SK-N-SH (cell line): ENCODE measurements at regions not wholly inside any gene's neighbourhood (a gene's known extent, or its start where the extent isn't known, plus 50 kb on each side); places are given as distances from the start of the nearest gene placed in this dataset.

ENCODE experiments used
- CTCF ChIA-PET: fragments of 300-600, 350-600 bp; formaldehyde crosslinking; extraction: SDS; loops from one replicate; lab custom pipeline; 2021; lab: Yijun Ruan, JAX
- POLR2A ChIA-PET: fragments of 350-600 bp; sonication (Branson Sonifier 250); formaldehyde crosslinking; extraction: SDS; loops from one replicate; lab custom pipeline; 2020; ENCODE audit warnings: antibody characterized with exemption, inconsistent platforms; lab: Yijun Ruan, JAX
- DNase-seq: peaks from one replicate; pipeline ENCODE4 v3.0.0; 2012
- H2AFZ ChIP-seq: fragments of 200-600 bp; sonication (generic); 2 replicates; pipeline ENCODE4 v1.8.1; 2016; ENCODE audit warnings: antibody characterized with exemption, mild to moderate bottlenecking, low read depth
- H3F3A ChIP-seq: fragments of 200-600 bp; sonication (generic); replicated peaks from 2 replicates; pipeline ENCODE3; 2016; ENCODE audit warnings: antibody characterized with exemption, mild to moderate bottlenecking; ENCODE audit not compliant: insufficient read depth
- H3K27ac ChIP-seq, 2 experiments: fragments of 200-500 bp in 1 of 2; fragments of 200-600 bp in 1 of 2; sonication (Bioruptor generic) in 1 of 2; sonication (generic), shearing (Covaris generic) in 1 of 2; 2 replicates each; pipeline versions ENCODE4 v1.5.1 to v1.6.1; 2014 to 2016; ENCODE audit warnings: low read depth in 2 of 2, inconsistent platforms in 1 of 2, low read length in 1 of 2, mild to moderate bottlenecking in 1 of 2, mixed read lengths in 1 of 2
- H3K27me3 ChIP-seq: fragments of 200-600 bp; sonication (generic), shearing (Covaris generic); 2 replicates; pipeline ENCODE4 v1.6.1; 2016; ENCODE audit warnings: mixed run types; ENCODE audit not compliant: insufficient read depth
- H3K36me3 ChIP-seq, 2 experiments: fragments of 200-500 bp in 1 of 2; fragments of 200-600 bp in 1 of 2; sonication (Bioruptor generic) in 1 of 2; sonication (generic) in 1 of 2; replicated peaks in 1 of 2; 2 replicates each; pipeline versions ENCODE3 to v1.5.1; 2014 to 2016; ENCODE audit warnings: low read length in 1 of 2, mild to moderate bottlenecking in 1 of 2; ENCODE audit not compliant: insufficient read depth in 2 of 2, control insufficient read depth in 1 of 2
- H3K4me1 ChIP-seq, 2 experiments: fragments of 200-500 bp in 1 of 2; fragments of 200-600 bp in 1 of 2; sonication (Bioruptor generic) in 1 of 2; sonication (generic), shearing (Covaris generic) in 1 of 2; 2 replicates each; pipeline versions ENCODE4 v1.5.1 to v1.6.1; 2014 to 2016; ENCODE audit warnings: low read depth in 1 of 2, low read length in 1 of 2, mixed run types in 1 of 2; ENCODE audit not compliant: insufficient read depth in 2 of 2, control insufficient read depth in 1 of 2
- H3K4me2 ChIP-seq: fragments of 200-600 bp; sonication (generic), shearing (Covaris generic); 2 replicates; pipeline ENCODE4 v1.6.1; 2017; ENCODE audit warnings: mixed run types
- H3K4me3 ChIP-seq, 2 experiments: fragments of 200-500 bp in 1 of 2; fragments of 200-600 bp in 1 of 2; sonication (Bioruptor generic) in 1 of 2; sonication (generic), shearing (Covaris generic) in 1 of 2; 2 replicates each; pipeline versions ENCODE4 v1.5.1 to v1.8.1; 2014 to 2016; ENCODE audit warnings: low read depth in 2 of 2, inconsistent platforms in 1 of 2, low read length in 1 of 2, mild to moderate bottlenecking in 1 of 2, mixed read lengths in 1 of 2, moderate library complexity in 1 of 2
- H3K79me2 ChIP-seq: fragments of 200-600 bp; sonication (generic); 2 replicates; pipeline ENCODE4 v1.8.1; 2017; ENCODE audit warnings: mild to moderate bottlenecking; ENCODE audit not compliant: insufficient read depth
- H3K9ac ChIP-seq: fragments of 200-600 bp; sonication (generic); 2 replicates; pipeline ENCODE4 v1.6.1; 2017; ENCODE audit warnings: mixed run types
- H3K9me2 ChIP-seq: fragments of 200-600 bp; sonication (generic); 2 replicates; pipeline ENCODE4 v1.6.1; 2017; ENCODE audit warnings: mixed run types
- H3K9me3 ChIP-seq: fragments of 200-600 bp; sonication (generic); 2 replicates; pipeline ENCODE4 v1.6.1; 2017; ENCODE audit warnings: mixed run types, mild to moderate bottlenecking, moderate library complexity
- H4K20me1 ChIP-seq: fragments of 200-600 bp; sonication (generic); 2 replicates; pipeline ENCODE4 v1.6.1; 2017; ENCODE audit warnings: mild to moderate bottlenecking, mixed run types; ENCODE audit not compliant: insufficient read depth
- CHD2 ChIP-seq: fragments of 150-350 bp; IDR thresholded peaks from 2 replicates; pipeline ENCODE4 v1.6.1; 2018; ENCODE audit warnings: low read length; ENCODE audit not compliant: partially characterized antibody
- ELF1 ChIP-seq: IDR thresholded peaks from 2 replicates; pipeline ENCODE4 v1.4.0; 2012
- EP300 ChIP-seq, 2 experiments: IDR thresholded peaks; 2 replicates each; pipeline versions ENCODE4 v1.4.0 to v1.6.1; 2012; ENCODE audit warnings: borderline replicate concordance in 1 of 2, low read depth in 1 of 2, low read length in 1 of 2
- FOSL2 ChIP-seq: IDR thresholded peaks from 2 replicates; pipeline ENCODE4 v1.4.0; 2012; ENCODE audit warnings: low read depth, mild to moderate bottlenecking, moderate library complexity, borderline replicate concordance
- FOXJ3 ChIP-seq: sonication (generic); formaldehyde crosslinking; IDR thresholded peaks from 2 replicates; pipeline ENCODE4 v1.5.1; 2020; ENCODE audit warnings: mild to moderate bottlenecking, missing genetic modification reagents
- GABPA ChIP-seq: IDR thresholded peaks from 2 replicates; pipeline ENCODE4 v1.4.0; 2012; ENCODE audit warnings: low read depth, mild to moderate bottlenecking
- JUND ChIP-seq: IDR thresholded peaks from 2 replicates; pipeline ENCODE4 v1.4.0; 2012
- MEF2A ChIP-seq: IDR thresholded peaks from 2 replicates; pipeline ENCODE4 v1.4.0; 2012; ENCODE audit warnings: low read depth, borderline replicate concordance
- NRF1 ChIP-seq: IDR thresholded peaks from 2 replicates; pipeline ENCODE4 v1.6.1; 2012; ENCODE audit warnings: low read depth, mild to moderate bottlenecking, low read length
- POLR2AphosphoS5 ChIP-seq: IDR thresholded peaks from 2 replicates; pipeline ENCODE4 v1.6.1; 2012; ENCODE audit warnings: low read depth, low read length
- RAD21 ChIP-seq: IDR thresholded peaks from 2 replicates; pipeline ENCODE4 v1.6.1; 2012; ENCODE audit warnings: mild to moderate bottlenecking, low read length
- RFX5 ChIP-seq: IDR thresholded peaks from 2 replicates; pipeline ENCODE4 v1.6.1; 2012; ENCODE audit warnings: mild to moderate bottlenecking, improper control_type of control experiment, low read length
- RXRA ChIP-seq: IDR thresholded peaks from 2 replicates; pipeline ENCODE4 v1.4.0; 2012; ENCODE audit warnings: low read depth, mild to moderate bottlenecking, borderline replicate concordance
- SMC3 ChIP-seq: IDR thresholded peaks from 2 replicates; pipeline ENCODE4 v1.6.1; 2012; ENCODE audit warnings: low read depth, low read length, improper control_type of control experiment
- YY1 ChIP-seq: IDR thresholded peaks from 2 replicates; pipeline ENCODE4 v1.4.0; 2012; ENCODE audit warnings: low read depth, mild to moderate bottlenecking
- ZBTB33 ChIP-seq: IDR thresholded peaks from 2 replicates; pipeline ENCODE4 v1.4.0; 2012; ENCODE audit warnings: low read depth, borderline replicate concordance
- WGBS: methylation state at CpG from one replicate; pipeline ENCODE4 v1.1.6; 2017; ENCODE audit warnings: low lambda C conversion rate; 5-methylcytosine and 5-hydroxymethylcytosine counted together
- TF ChIP-seq, protein P1 (sequence below): IDR thresholded peaks from 2 replicates; pipeline ENCODE4 v1.6.1; 2012; ENCODE audit warnings: mild to moderate bottlenecking, low read depth, low read length, moderate library complexity

DNA sequence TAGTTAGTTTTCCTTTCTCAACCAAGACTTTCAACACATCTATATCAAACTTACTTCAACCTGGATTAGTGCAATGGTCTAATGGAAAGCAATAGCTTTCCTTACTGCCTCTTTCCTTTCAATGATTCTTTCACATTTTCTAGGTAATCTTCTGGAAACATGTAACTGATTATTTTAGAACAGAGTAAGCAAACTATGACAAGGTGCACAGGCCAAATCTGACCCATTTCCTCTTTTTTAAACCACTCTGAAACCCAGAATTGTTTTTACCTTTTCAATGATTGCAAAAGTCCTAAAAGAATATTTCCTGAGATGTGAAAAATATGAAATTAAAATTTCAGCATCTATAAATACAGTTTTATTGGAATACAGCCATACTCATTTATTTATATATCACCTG is 81.6 kb upstream of the TMTC2 start (continued):
- TF ChIP-seq NRF1 = no peak
- no peak for TF ChIP-seq EP300 (IDR thresholded peaks at IDR 0.05; ENCODE audit: borderline replicate concordance in 1 of 2, low read depth in 1 of 2, low read length in 1 of 2)
- no peak for TF ChIP-seq RAD21
- TF ChIP-seq FOXJ3 = no peak

- Histone ChIP-seq H3K27me3 (no peaks in the 10 kb centered on the region), H2AFZ (no peak overlapping the region), H3K4me2 (no peak overlapping the region)
- no peak for DNase-seq
- no peak for TF ChIP-seq RXRA
- TF ChIP-seq ELF1 = no peak
- no peak for TF ChIP-seq MEF2A
- no peak for TF ChIP-seq POLR2AphosphoS5
- TF ChIP-seq YY1 = no peak
- TF ChIP-seq, protein P1, sequence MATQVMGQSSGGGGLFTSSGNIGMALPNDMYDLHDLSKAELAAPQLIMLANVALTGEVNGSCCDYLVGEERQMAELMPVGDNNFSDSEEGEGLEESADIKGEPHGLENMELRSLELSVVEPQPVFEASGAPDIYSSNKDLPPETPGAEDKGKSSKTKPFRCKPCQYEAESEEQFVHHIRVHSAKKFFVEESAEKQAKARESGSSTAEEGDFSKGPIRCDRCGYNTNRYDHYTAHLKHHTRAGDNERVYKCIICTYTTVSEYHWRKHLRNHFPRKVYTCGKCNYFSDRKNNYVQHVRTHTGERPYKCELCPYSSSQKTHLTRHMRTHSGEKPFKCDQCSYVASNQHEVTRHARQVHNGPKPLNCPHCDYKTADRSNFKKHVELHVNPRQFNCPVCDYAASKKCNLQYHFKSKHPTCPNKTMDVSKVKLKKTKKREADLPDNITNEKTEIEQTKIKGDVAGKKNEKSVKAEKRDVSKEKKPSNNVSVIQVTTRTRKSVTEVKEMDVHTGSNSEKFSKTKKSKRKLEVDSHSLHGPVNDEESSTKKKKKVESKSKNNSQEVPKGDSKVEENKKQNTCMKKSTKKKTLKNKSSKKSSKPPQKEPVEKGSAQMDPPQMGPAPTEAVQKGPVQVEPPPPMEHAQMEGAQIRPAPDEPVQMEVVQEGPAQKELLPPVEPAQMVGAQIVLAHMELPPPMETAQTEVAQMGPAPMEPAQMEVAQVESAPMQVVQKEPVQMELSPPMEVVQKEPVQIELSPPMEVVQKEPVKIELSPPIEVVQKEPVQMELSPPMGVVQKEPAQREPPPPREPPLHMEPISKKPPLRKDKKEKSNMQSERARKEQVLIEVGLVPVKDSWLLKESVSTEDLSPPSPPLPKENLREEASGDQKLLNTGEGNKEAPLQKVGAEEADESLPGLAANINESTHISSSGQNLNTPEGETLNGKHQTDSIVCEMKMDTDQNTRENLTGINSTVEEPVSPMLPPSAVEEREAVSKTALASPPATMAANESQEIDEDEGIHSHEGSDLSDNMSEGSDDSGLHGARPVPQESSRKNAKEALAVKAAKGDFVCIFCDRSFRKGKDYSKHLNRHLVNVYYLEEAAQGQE = no peak
- no peak for TF ChIP-seq FOXJ3
- TF ChIP-seq, all 33 proteins: peak for 0
- ChIA-PET POLR2A (no interaction called here), CTCF (interaction anchor here (1.2 kb wide), 1 partner anchor 18 kb away, joined by 4 read pairs; no protein-coding TSS in a partner anchor)
- Histone ChIP-seq H4K20me1 (no peaks in the 10 kb centered on the region), H3K9ac (no peak overlapping the region), H3K9me3 (no peaks in the 10 kb centered on the region; the same call in 1 of the 2 replicates), H3K9me2 (no peaks in the 10 kb centered on the region), H3K4me1 (no peaks in the 10 kb centered on the region; a peak in 1 of 4 replicates), H3K27ac (peak overlapping the region in 1 of 2 experiments; percentile 43; a peak in 1 of 4 replicates), H3K79me2 (no peaks in the 10 kb centered on the region), H3K36me3 (no peaks in the 10 kb centered on the region), H3F3A (no peaks in the 10 kb centered on the region), H3K4me3 (no peak overlapping the region)
- 78% methylated on average over 1 of the region's 1 CpG for WGBS
These were observed 78.0 kb upstream of the TMTC2 start for GRCh38 chr12:82608706-82609105.

GRCh38 chr12:82609234-82609914 is 77.3 kb upstream of the TMTC2 start:
- no peak overlapping the region for H3K4me3 ChIP-seq
- POLR2A ChIA-PET = no interaction called here
- H3K27ac ChIP-seq = peak overlapping the region in 1 of 2 experiments; percentile 43; a peak in 1 of 4 replicates
- no peaks in the 10 kb centered on the region for H3K9me2 ChIP-seq
- no peaks in the 10 kb centered on the region for H3K27me3 ChIP-seq
- H3K4me2 ChIP-seq = no peak overlapping the region
- no peaks in the 10 kb centered on the region; a peak in 1 of 4 replicates for H3K4me1 ChIP-seq
- H2AFZ ChIP-seq = no peak overlapping the region
- no peaks in the 10 kb centered on the region for H3K79me2 ChIP-seq
- no peaks in the 10 kb centered on the region for H3F3A ChIP-seq
- WGBS = 96% methylated on average over 1 of the region's 2 CpGs
- no peak for DNase-seq
- H3K9ac ChIP-seq = no peak overlapping the region
- H4K20me1 ChIP-seq = no peaks in the 10 kb centered on the region
- H3K9me3 ChIP-seq = no peaks in the 10 kb centered on the region; the same call in 1 of the 2 replicates
- CTCF ChIA-PET = interaction anchor here (1.2 to 1.6 kb wide), 2 partner anchors 17 to 76 kb away, joined by 3 to 4 read pairs; no protein-coding TSS in a partner anchor
- no peaks in the 10 kb centered on the region for H3K36me3 ChIP-seq
- TF ChIP-seq GABPA = no peak
- no peak for TF ChIP-seq SMC3
- no peak for TF ChIP-seq ELF1
- TF ChIP-seq YY1 = no peak
- no peak for TF ChIP-seq CHD2
- no peak for TF ChIP-seq JUND
- no peak for TF ChIP-seq NRF1
- TF ChIP-seq, protein P1 = no peak
- TF ChIP-seq FOSL2 = no peak
- TF ChIP-seq RFX5 = no peak
- no peak for TF ChIP-seq ZBTB33
